ENCODE measurements at regions not wholly inside any gene's neighbourhood (a gene's known extent, or its start where the extent isn't known, plus 50 kb on each side); places are given as distances from the start of the nearest gene placed in this dataset.
A peak's percentile ranks its signal among the peaks of the same experiment; 100 is the strongest.

DNA sequence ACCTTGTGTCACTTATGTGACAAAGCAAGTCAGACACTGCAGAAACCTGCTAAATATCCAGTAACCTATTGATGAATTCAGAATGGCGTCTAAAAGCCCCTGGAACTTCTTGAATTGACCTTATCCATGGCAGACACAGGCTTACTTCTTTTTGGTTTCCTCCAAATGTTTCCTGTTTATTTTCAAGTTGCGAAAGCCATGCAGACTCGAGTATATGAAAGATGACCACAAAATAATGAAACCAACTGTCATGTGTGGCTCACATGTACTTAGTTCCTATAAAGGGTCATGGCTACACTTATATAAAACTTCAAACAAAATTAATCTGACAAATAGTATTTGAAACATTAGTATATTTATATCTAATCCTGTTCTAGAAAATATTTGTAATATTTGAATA, 113.1 kb upstream of the FNDC3A start:
- DNase-seq (no peak), ATAC-seq (ENCODE audit: insufficient read depth, low read depth) (no peak)
- Histone ChIP-seq H3K9ac (ENCODE audit: low read depth, low read length) (no peak overlapping the region), H3K27me3 (ENCODE audit: insufficient read depth, low read length, poor library complexity) (no peaks in the 10 kb centered on the region), H3K79me2 (ENCODE audit: insufficient read depth, low read length) (no peaks in the 10 kb centered on the region), H2AFZ (ENCODE audit: low read depth, low read length) (no peak overlapping the region), H4K20me1 (ENCODE audit: insufficient read depth, low read length) (no peaks in the 10 kb centered on the region), H3K4me1 (ENCODE audit: insufficient read depth, low read length) (0 out of 2 replicates have a peak, but pooled peaks cover 7% of the 10 kb centered on the region), H3K4me2 (ENCODE audit: insufficient read depth, low read length) (no peak overlapping the region), H3K36me3 (ENCODE audit: insufficient read depth, low read length) (no peaks in the 10 kb centered on the region), H3K4me3 (ENCODE audit: low read depth in 1 of 2, low read length in 2 of 2) (no peak overlapping the region), H3K9me3 (ENCODE audit: insufficient read depth, low read length, severe bottlenecking) (no peaks in the 10 kb centered on the region), H3K27ac (ENCODE audit: low read length) (no peak overlapping the region)
- no peak for TF ChIP-seq EZH2 (IDR thresholded peaks at IDR 0.05; ENCODE audit: borderline replicate concordance, low read depth, low read length, severe bottlenecking)

DNA sequence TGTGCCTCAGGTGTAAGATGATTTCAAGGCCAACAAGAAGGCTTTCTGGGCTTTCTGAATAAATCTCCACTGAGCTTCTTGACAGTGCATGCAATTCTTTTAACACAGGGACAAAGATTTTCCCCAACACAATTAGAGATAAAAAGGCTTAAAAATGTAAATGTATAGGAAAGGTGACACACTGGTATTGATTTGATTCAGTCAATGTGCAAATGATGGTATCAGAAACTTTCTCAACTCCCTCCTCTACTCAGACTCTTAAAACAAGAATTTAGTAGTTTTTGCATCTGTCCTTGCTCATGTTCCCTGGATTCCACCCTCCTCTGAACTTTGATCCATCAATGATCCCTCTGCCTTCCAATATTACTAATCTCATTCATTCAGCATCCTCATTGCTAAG, 111.6 kb upstream of the FNDC3A start:
- Histone ChIP-seq H3K4me1 (ENCODE audit: insufficient read depth, low read length) (no peaks in the 10 kb centered on the region), H3K27me3 (ENCODE audit: insufficient read depth, low read length, poor library complexity) (no peaks in the 10 kb centered on the region), H3K4me2 (ENCODE audit: insufficient read depth, low read length) (no peak overlapping the region), H3K9me3 (ENCODE audit: insufficient read depth, low read length, severe bottlenecking) (no peaks in the 10 kb centered on the region), H3K27ac (ENCODE audit: low read length) (no peak overlapping the region), H3K79me2 (ENCODE audit: insufficient read depth, low read length) (no peaks in the 10 kb centered on the region), H3K36me3 (ENCODE audit: insufficient read depth, low read length) (no peaks in the 10 kb centered on the region), H3K4me3 (ENCODE audit: low read depth in 1 of 2, low read length in 2 of 2) (no peak overlapping the region), H4K20me1 (ENCODE audit: insufficient read depth, low read length) (no peaks in the 10 kb centered on the region), H2AFZ (ENCODE audit: low read depth, low read length) (no peak overlapping the region), H3K9ac (ENCODE audit: low read depth, low read length) (no peak overlapping the region)
- TF ChIP-seq, protein P1, sequence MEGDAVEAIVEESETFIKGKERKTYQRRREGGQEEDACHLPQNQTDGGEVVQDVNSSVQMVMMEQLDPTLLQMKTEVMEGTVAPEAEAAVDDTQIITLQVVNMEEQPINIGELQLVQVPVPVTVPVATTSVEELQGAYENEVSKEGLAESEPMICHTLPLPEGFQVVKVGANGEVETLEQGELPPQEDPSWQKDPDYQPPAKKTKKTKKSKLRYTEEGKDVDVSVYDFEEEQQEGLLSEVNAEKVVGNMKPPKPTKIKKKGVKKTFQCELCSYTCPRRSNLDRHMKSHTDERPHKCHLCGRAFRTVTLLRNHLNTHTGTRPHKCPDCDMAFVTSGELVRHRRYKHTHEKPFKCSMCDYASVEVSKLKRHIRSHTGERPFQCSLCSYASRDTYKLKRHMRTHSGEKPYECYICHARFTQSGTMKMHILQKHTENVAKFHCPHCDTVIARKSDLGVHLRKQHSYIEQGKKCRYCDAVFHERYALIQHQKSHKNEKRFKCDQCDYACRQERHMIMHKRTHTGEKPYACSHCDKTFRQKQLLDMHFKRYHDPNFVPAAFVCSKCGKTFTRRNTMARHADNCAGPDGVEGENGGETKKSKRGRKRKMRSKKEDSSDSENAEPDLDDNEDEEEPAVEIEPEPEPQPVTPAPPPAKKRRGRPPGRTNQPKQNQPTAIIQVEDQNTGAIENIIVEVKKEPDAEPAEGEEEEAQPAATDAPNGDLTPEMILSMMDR (IDR thresholded peaks at IDR 0.05; ENCODE audit: borderline replicate concordance, extremely low read depth, low read length, poor library complexity, severe bottlenecking) = no peak
- TF ChIP-seq EZH2 (IDR thresholded peaks at IDR 0.05; ENCODE audit: borderline replicate concordance, low read depth, low read length, severe bottlenecking) = no peak
- ATAC-seq (ENCODE audit: insufficient read depth, low read depth) (no peak), DNase-seq (no peak)

DNA sequence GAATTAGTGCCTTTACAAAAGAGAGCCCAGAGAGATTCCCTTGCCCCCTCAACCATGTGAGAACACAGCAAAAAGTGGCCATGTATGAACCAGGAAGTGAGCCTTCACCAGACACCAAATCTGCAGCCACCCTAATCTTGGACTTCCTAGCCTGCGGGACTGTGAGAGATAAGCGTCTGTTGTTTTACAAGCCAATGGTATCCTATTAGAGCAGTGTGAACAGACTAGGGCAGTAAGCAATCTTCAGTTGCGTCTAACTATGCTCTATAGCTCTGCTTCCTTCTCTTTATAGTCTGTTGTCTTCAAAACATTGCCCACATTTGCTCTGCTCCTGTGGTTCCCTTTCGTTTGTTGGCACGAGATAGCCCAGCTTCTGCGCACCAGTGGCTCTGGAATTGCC, 109.5 kb upstream of the FNDC3A start:
- DNase-seq (no peak), ATAC-seq (ENCODE audit: insufficient read depth, low read depth) (no peak)
- Histone ChIP-seq H3K4me2 (ENCODE audit: insufficient read depth, low read length) (no peak overlapping the region), H2AFZ (ENCODE audit: low read depth, low read length) (peak overlapping the region; percentile 24; the same call in 1 of the 2 replicates), H3K4me1 (ENCODE audit: insufficient read depth, low read length) (no peaks in the 10 kb centered on the region), H3K9me3 (ENCODE audit: insufficient read depth, low read length, severe bottlenecking) (no peaks in the 10 kb centered on the region), H3K79me2 (ENCODE audit: insufficient read depth, low read length) (no peaks in the 10 kb centered on the region), H3K27ac (ENCODE audit: low read length) (no peak overlapping the region), H3K36me3 (ENCODE audit: insufficient read depth, low read length) (no peaks in the 10 kb centered on the region), H3K9ac (ENCODE audit: low read depth, low read length) (no peak overlapping the region), H3K27me3 (ENCODE audit: insufficient read depth, low read length, poor library complexity) (no peaks in the 10 kb centered on the region), H4K20me1 (ENCODE audit: insufficient read depth, low read length) (no peaks in the 10 kb centered on the region), H3K4me3 (ENCODE audit: low read depth in 1 of 2, low read length in 2 of 2) (no peak overlapping the region)
- TF ChIP-seq, protein P1 (IDR thresholded peaks at IDR 0.05; ENCODE audit: borderline replicate concordance, extremely low read depth, low read length, poor library complexity, severe bottlenecking) = no peak
- no peak for TF ChIP-seq EZH2 (IDR thresholded peaks at IDR 0.05; ENCODE audit: borderline replicate concordance, low read depth, low read length, severe bottlenecking)

DNA sequence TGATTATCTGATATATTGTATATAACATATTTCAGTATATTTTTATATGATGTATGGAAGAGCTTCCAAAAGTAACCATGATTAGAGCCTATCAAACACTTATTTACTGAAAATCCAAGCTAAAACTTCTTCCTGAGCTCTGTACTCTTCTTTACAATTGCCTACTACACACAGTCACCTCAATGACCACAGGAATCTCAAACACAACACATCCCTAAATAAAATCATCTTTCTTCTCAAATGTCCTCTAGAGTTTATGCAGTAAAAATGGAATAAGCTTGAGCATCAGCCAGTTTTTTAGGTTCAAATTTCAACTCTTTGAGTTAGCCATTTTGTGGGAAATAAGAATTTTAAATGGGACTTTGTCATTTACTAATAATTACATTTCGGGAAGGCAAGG, 102.6 kb upstream of the FNDC3A start:
- Histone ChIP-seq H3K79me2 (ENCODE audit: insufficient read depth, low read length) (no peaks in the 10 kb centered on the region), H3K4me2 (ENCODE audit: insufficient read depth, low read length) (no peak overlapping the region), H4K20me1 (ENCODE audit: insufficient read depth, low read length) (no peaks in the 10 kb centered on the region), H3K4me3 (ENCODE audit: low read depth in 1 of 2, low read length in 2 of 2) (no peak overlapping the region), H3K9me3 (ENCODE audit: insufficient read depth, low read length, severe bottlenecking) (no peaks in the 10 kb centered on the region), H3K4me1 (ENCODE audit: insufficient read depth, low read length) (no peaks in the 10 kb centered on the region), H3K27me3 (ENCODE audit: insufficient read depth, low read length, poor library complexity) (peaks cover 8% of the 10 kb centered on the region), H2AFZ (ENCODE audit: low read depth, low read length) (no peak overlapping the region), H3K9ac (ENCODE audit: low read depth, low read length) (no peak overlapping the region), H3K27ac (ENCODE audit: low read length) (no peak overlapping the region), H3K36me3 (ENCODE audit: insufficient read depth, low read length) (no peaks in the 10 kb centered on the region)
- TF ChIP-seq EZH2 (IDR thresholded peaks at IDR 0.05; ENCODE audit: borderline replicate concordance, low read depth, low read length, severe bottlenecking) = no peak
- TF ChIP-seq, protein P1 (IDR thresholded peaks at IDR 0.05; ENCODE audit: borderline replicate concordance, extremely low read depth, low read length, poor library complexity, severe bottlenecking) = no peak
- ATAC-seq (ENCODE audit: insufficient read depth, low read depth) (no peak), DNase-seq (no peak)
